ENCODE measurements at regions not wholly inside any gene's neighbourhood (a gene's known extent, or its start where the extent isn't known, plus 50 kb on each side); places are given as distances from the start of the nearest gene placed in this dataset.

GRCh38 chr11:69365558-69365957, 71.6 kb downstream of the MYEOV start:
- H3K79me2 ChIP-seq (ENCODE audit: control insufficient read depth, insufficient read depth, low read length, unreplicated experiment), result no peaks in the 10 kb centered on the region
- peaks cover 22% of the 10 kb centered on the region for H3K4me1 ChIP-seq (ENCODE audit: control insufficient read depth, insufficient read depth, low read length, unreplicated experiment)
- H3K27me3 ChIP-seq (ENCODE audit: insufficient read depth, low read length), result no peaks in the 10 kb centered on the region
- no peak overlapping the region for H3K27ac ChIP-seq (ENCODE audit: low read depth, low read length)
- no peak overlapping the region for H2AFZ ChIP-seq (ENCODE audit: low read length, unreplicated experiment)
- H3K4me3 ChIP-seq (ENCODE audit: low read depth, low read length), result no peak overlapping the region
- 0 out of 2 replicates have a peak, but pooled peaks cover 4% of the 10 kb centered on the region for H3K36me3 ChIP-seq (ENCODE audit: insufficient read depth, low read length)

- 0 out of 2 replicates have a peak, but pooled peaks cover 4% of the 10 kb centered on the region for H3K36me3 ChIP-seq (ENCODE audit: insufficient read depth, low read length)
- H3K79me2 ChIP-seq (ENCODE audit: control insufficient read depth, insufficient read depth, low read length, unreplicated experiment), result no peaks in the 10 kb centered on the region
- no peaks in the 10 kb centered on the region for H3K27me3 ChIP-seq (ENCODE audit: insufficient read depth, low read length)
- no peak overlapping the region for H3K4me3 ChIP-seq (ENCODE audit: low read depth, low read length)
- peaks cover 14% of the 10 kb centered on the region for H3K4me1 ChIP-seq (ENCODE audit: control insufficient read depth, insufficient read depth, low read length, unreplicated experiment)
- H2AFZ ChIP-seq (ENCODE audit: low read length, unreplicated experiment), result no peak overlapping the region
- H3K27ac ChIP-seq (ENCODE audit: low read depth, low read length), result no peak overlapping the region
Observed at GRCh38 chr11:69366591-69366990, 72.6 kb downstream of the MYEOV start.

- no peaks in the 10 kb centered on the region for H3K27me3 ChIP-seq (ENCODE audit: insufficient read depth, low read length)
- H3K27ac ChIP-seq (ENCODE audit: low read depth, low read length), result no peak overlapping the region
- 0 out of 2 replicates have a peak, but pooled peaks cover 4% of the 10 kb centered on the region for H3K36me3 ChIP-seq (ENCODE audit: insufficient read depth, low read length)
- no peak overlapping the region for H3K4me3 ChIP-seq (ENCODE audit: low read depth, low read length)
- H3K4me1 ChIP-seq (ENCODE audit: control insufficient read depth, insufficient read depth, low read length, unreplicated experiment), result peaks cover 14% of the 10 kb centered on the region
- H3K79me2 ChIP-seq (ENCODE audit: control insufficient read depth, insufficient read depth, low read length, unreplicated experiment), result no peaks in the 10 kb centered on the region
- no peak overlapping the region for H2AFZ ChIP-seq (ENCODE audit: low read length, unreplicated experiment)
Observed at GRCh38 chr11:69367211-69367964, 73.4 kb downstream of the MYEOV start.

GRCh38 chr11:69368119-69368880, 74.3 kb downstream of the MYEOV start:
- Histone ChIP-seq H3K4me3 (ENCODE audit: low read depth, low read length) (no peak overlapping the region), H3K27me3 (ENCODE audit: insufficient read depth, low read length) (no peaks in the 10 kb centered on the region), H2AFZ (ENCODE audit: low read length, unreplicated experiment) (no peak overlapping the region), H3K36me3 (ENCODE audit: insufficient read depth, low read length) (0 out of 2 replicates have a peak, but pooled peaks cover 4% of the 10 kb centered on the region), H3K27ac (ENCODE audit: low read depth, low read length) (no peak overlapping the region), H3K79me2 (ENCODE audit: control insufficient read depth, insufficient read depth, low read length, unreplicated experiment) (no peaks in the 10 kb centered on the region), H3K4me1 (ENCODE audit: control insufficient read depth, insufficient read depth, low read length, unreplicated experiment) (peaks cover 14% of the 10 kb centered on the region)

GRCh38 chr11:69369210-69369825, 75.4 kb downstream of the MYEOV start:
- Histone ChIP-seq H3K27me3 (ENCODE audit: insufficient read depth, low read length) (no peaks in the 10 kb centered on the region), H3K4me1 (ENCODE audit: control insufficient read depth, insufficient read depth, low read length, unreplicated experiment) (peaks cover 14% of the 10 kb centered on the region), H3K4me3 (ENCODE audit: low read depth, low read length) (no peak overlapping the region), H2AFZ (ENCODE audit: low read length, unreplicated experiment) (no peak overlapping the region), H3K27ac (ENCODE audit: low read depth, low read length) (no peak overlapping the region), H3K79me2 (ENCODE audit: control insufficient read depth, insufficient read depth, low read length, unreplicated experiment) (no peaks in the 10 kb centered on the region), H3K36me3 (ENCODE audit: insufficient read depth, low read length) (0 out of 2 replicates have a peak, but pooled peaks cover 4% of the 10 kb centered on the region)

- Histone ChIP-seq H2AFZ (ENCODE audit: low read length, unreplicated experiment) (no peak overlapping the region), H3K4me1 (ENCODE audit: control insufficient read depth, insufficient read depth, low read length, unreplicated experiment) (peaks cover 14% of the 10 kb centered on the region), H3K4me3 (ENCODE audit: low read depth, low read length) (no peak overlapping the region), H3K79me2 (ENCODE audit: control insufficient read depth, insufficient read depth, low read length, unreplicated experiment) (no peaks in the 10 kb centered on the region), H3K27me3 (ENCODE audit: insufficient read depth, low read length) (no peaks in the 10 kb centered on the region), H3K27ac (ENCODE audit: low read depth, low read length) (no peak overlapping the region), H3K36me3 (ENCODE audit: insufficient read depth, low read length) (0 out of 2 replicates have a peak, but pooled peaks cover 4% of the 10 kb centered on the region)
Observed at GRCh38 chr11:69369945-69370344, 76.0 kb downstream of the MYEOV start.

GRCh38 chr11:69370984-69371709, 77.2 kb downstream of the MYEOV start:
- Histone ChIP-seq H2AFZ (ENCODE audit: low read length, unreplicated experiment) (no peak overlapping the region), H3K4me3 (ENCODE audit: low read depth, low read length) (no peak overlapping the region), H3K36me3 (ENCODE audit: insufficient read depth, low read length) (0 out of 2 replicates have a peak, but pooled peaks cover 4% of the 10 kb centered on the region), H3K79me2 (ENCODE audit: control insufficient read depth, insufficient read depth, low read length, unreplicated experiment) (no peaks in the 10 kb centered on the region), H3K27me3 (ENCODE audit: insufficient read depth, low read length) (no peaks in the 10 kb centered on the region), H3K27ac (ENCODE audit: low read depth, low read length) (no peak overlapping the region), H3K4me1 (ENCODE audit: control insufficient read depth, insufficient read depth, low read length, unreplicated experiment) (peaks cover 10% of the 10 kb centered on the region)

- Histone ChIP-seq H3K79me2 (ENCODE audit: control insufficient read depth, insufficient read depth, low read length, unreplicated experiment) (no peaks in the 10 kb centered on the region), H3K36me3 (ENCODE audit: insufficient read depth, low read length) (0 out of 2 replicates have a peak, but pooled peaks cover 4% of the 10 kb centered on the region), H3K27ac (ENCODE audit: low read depth, low read length) (no peak overlapping the region), H3K4me3 (ENCODE audit: low read depth, low read length) (no peak overlapping the region), H2AFZ (ENCODE audit: low read length, unreplicated experiment) (no peak overlapping the region), H3K4me1 (ENCODE audit: control insufficient read depth, insufficient read depth, low read length, unreplicated experiment) (peaks cover 10% of the 10 kb centered on the region), H3K27me3 (ENCODE audit: insufficient read depth, low read length) (no peaks in the 10 kb centered on the region)
Observed at GRCh38 chr11:69371731-69372588, 78.0 kb downstream of the MYEOV start.

GRCh38 chr11:69372589-69373250, 78.8 kb downstream of the MYEOV start:
- no peak overlapping the region for H3K4me3 ChIP-seq (ENCODE audit: low read depth, low read length)
- no peaks in the 10 kb centered on the region for H3K79me2 ChIP-seq (ENCODE audit: control insufficient read depth, insufficient read depth, low read length, unreplicated experiment)
- H3K27ac ChIP-seq (ENCODE audit: low read depth, low read length), result no peak overlapping the region
- H3K27me3 ChIP-seq (ENCODE audit: insufficient read depth, low read length), result no peaks in the 10 kb centered on the region
- no peak overlapping the region for H2AFZ ChIP-seq (ENCODE audit: low read length, unreplicated experiment)
- H3K36me3 ChIP-seq (ENCODE audit: insufficient read depth, low read length), result 0 out of 2 replicates have a peak, but pooled peaks cover 4% of the 10 kb centered on the region
- H3K4me1 ChIP-seq (ENCODE audit: control insufficient read depth, insufficient read depth, low read length, unreplicated experiment), result peaks cover 4% of the 10 kb centered on the region

All from ACC112 (cell line).